ENCODE measurements at regions not wholly inside any gene's neighbourhood (a gene's known extent, or its start where the extent isn't known, plus 50 kb on each side); places are given as distances from the start of the nearest gene placed in this dataset.

DNA sequence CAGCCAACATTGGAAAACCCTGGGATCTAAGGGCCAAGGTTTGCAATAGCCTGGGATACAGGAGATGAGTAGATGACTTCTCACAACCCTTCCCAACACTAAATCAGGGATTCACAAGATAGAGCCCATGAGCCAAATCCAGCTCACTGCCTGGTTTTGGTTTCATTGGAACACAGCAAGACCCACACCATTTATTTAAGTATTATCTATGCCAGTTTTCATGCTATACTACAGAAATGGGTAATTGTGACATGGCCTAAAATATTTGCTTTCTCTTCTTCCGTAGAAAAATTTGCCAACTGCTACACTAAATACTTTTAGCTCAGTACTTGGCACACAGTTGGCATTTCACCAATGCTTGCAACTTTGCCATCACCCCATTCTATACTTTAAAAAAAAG, 132.0 kb upstream of the LMCD1 start:
- DNase-seq (ENCODE audit: low read depth): no peak
- TF ChIP-seq, protein P1, sequence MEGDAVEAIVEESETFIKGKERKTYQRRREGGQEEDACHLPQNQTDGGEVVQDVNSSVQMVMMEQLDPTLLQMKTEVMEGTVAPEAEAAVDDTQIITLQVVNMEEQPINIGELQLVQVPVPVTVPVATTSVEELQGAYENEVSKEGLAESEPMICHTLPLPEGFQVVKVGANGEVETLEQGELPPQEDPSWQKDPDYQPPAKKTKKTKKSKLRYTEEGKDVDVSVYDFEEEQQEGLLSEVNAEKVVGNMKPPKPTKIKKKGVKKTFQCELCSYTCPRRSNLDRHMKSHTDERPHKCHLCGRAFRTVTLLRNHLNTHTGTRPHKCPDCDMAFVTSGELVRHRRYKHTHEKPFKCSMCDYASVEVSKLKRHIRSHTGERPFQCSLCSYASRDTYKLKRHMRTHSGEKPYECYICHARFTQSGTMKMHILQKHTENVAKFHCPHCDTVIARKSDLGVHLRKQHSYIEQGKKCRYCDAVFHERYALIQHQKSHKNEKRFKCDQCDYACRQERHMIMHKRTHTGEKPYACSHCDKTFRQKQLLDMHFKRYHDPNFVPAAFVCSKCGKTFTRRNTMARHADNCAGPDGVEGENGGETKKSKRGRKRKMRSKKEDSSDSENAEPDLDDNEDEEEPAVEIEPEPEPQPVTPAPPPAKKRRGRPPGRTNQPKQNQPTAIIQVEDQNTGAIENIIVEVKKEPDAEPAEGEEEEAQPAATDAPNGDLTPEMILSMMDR (IDR thresholded peaks at IDR 0.05; ENCODE audit: low read depth, low read length): no peak
- TF ChIP-seq MYC (IDR thresholded peaks at IDR 0.05; ENCODE audit: low read depth, low read length) (no peak), POLR2A (IDR thresholded peaks at IDR 0.05; ENCODE audit: extremely low read depth, insufficient read length) (no peak), MAX (IDR thresholded peaks at IDR 0.05; ENCODE audit: low read depth, low read length) (no peak)

DNA sequence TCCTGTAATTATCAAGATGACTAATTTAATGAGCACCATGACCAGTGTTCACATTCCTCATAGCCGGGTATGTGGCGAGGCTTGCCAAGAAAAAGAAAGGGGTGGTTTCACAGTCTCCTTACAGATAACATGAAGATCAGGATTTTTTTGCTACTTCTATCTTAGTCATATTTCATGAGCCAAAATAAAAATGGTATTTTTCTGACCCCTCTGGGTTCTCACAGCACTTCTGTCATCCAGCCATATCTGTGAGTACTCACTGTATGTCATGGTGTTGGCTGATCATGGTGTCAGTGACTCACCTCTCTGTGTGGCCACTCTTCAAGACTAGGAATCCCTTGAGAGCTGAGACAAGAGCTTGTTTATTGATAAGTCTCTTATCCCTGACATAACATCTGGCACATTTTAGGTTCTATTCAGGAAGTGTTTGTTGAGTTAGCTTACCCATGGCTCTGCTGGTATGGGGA, 130.5 kb upstream of the LMCD1 start:
- peak; percentile 6 for DNase-seq (ENCODE audit: low read depth)
- H3K4me3 ChIP-seq (ENCODE audit: low read depth, low read length): no peak overlapping the region
- TF ChIP-seq POLR2A (IDR thresholded peaks at IDR 0.05; ENCODE audit: extremely low read depth, insufficient read length) (no peak), MAX (IDR thresholded peaks at IDR 0.05; ENCODE audit: low read depth, low read length) (no peak), MYC (IDR thresholded peaks at IDR 0.05; ENCODE audit: low read depth, low read length) (no peak)
- TF ChIP-seq, protein P1 (IDR thresholded peaks at IDR 0.05; ENCODE audit: low read depth, low read length): no peak

More for the DNA sequence above, 132.0 kb upstream of the LMCD1 start:
- H3K4me3 ChIP-seq (ENCODE audit: low read depth, low read length): no peak overlapping the region

- no peak for DNase-seq (ENCODE audit: low read depth)
- TF ChIP-seq POLR2A (IDR thresholded peaks at IDR 0.05; ENCODE audit: extremely low read depth, insufficient read length) (no peak), MYC (IDR thresholded peaks at IDR 0.05; ENCODE audit: low read depth, low read length) (no peak), MAX (IDR thresholded peaks at IDR 0.05; ENCODE audit: low read depth, low read length) (no peak)
- TF ChIP-seq, protein P1 (IDR thresholded peaks at IDR 0.05; ENCODE audit: low read depth, low read length): no peak
- no peak overlapping the region for H3K4me3 ChIP-seq (ENCODE audit: low read depth, low read length)
Observed at GRCh38 chr3:8371960-8372463, 129.6 kb upstream of the LMCD1 start.

DNA sequence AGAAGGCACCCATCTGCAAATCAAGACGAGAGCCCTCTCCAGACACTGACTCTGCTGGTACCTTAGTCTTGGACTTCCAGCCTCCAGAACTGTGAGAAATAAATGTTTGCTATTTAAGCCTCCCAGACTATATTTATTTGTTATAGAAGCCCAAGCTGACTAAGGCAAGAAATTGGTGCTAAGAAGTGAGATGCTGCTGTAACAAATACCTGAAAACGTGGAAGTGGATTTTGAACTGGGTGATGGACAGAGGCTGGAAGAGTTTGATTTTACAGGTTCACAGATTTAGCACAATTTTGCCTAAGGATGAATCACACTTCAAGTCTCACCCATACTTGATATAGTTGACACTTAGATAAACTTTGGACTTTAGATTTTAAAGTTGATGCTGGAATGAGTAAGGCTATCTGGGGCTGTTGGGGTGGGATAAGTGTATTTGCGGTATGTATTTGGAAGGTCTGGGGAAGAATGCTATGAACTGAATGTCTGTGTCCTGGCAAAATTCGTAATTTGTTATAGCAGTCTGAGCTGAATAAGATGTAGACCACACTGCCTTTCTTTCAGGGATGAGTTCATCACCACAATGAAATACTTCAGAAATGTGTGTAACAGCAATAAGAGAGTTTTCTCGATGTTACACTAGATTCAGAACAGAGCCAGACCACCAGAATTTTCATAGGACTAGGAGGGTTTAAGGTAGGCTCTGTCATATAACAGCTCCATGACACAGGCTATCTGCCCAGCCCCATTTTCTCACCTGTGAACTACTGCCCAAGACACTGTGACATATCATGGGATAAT, 120.5 kb upstream of the LMCD1 start:
- no peak for DNase-seq (ENCODE audit: low read depth)
- H3K4me3 ChIP-seq (ENCODE audit: low read depth, low read length): no peak overlapping the region
- no peak for TF ChIP-seq MAX (IDR thresholded peaks at IDR 0.05; ENCODE audit: low read depth, low read length)
- TF ChIP-seq MYC (IDR thresholded peaks at IDR 0.05; ENCODE audit: low read depth, low read length): no peak
- TF ChIP-seq, protein P1 (IDR thresholded peaks at IDR 0.05; ENCODE audit: low read depth, low read length): no peak
- no peak for TF ChIP-seq POLR2A (IDR thresholded peaks at IDR 0.05; ENCODE audit: extremely low read depth, insufficient read length)

- TF ChIP-seq, protein P1 (IDR thresholded peaks at IDR 0.05; ENCODE audit: low read depth, low read length): no peak
- no peak for TF ChIP-seq MYC (IDR thresholded peaks at IDR 0.05; ENCODE audit: low read depth, low read length)
- TF ChIP-seq MAX (IDR thresholded peaks at IDR 0.05; ENCODE audit: low read depth, low read length): no peak
- no peak overlapping the region for H3K4me3 ChIP-seq (ENCODE audit: low read depth, low read length)
- no peak for DNase-seq (ENCODE audit: low read depth)
Observed at GRCh38 chr3:8385848-8386620, 115.6 kb upstream of the LMCD1 start.

Measured in NB4 (cell line).